SK-N-DZ (cell line): ENCODE measurements at regions not wholly inside any gene's neighbourhood (a gene's known extent, or its start where the extent isn't known, plus 50 kb on each side); places are given as distances from the start of the nearest gene placed in this dataset.

Source experiments
- DNase-seq: peaks from one replicate; pipeline ENCODE4 v3.0.0-alpha.2; 2015; ENCODE audit warnings: low spot score

GRCh38 chr6:44705596-44705995 is 318.1 kb downstream of the CDC5L start:
- no peak for DNase-seq

- DNase-seq: no peak
These were observed 318.5 kb downstream of the CDC5L start for GRCh38 chr6:44706011-44706410.

GRCh38 chr6:44708208-44708607 is 320.7 kb downstream of the CDC5L start:
- DNase-seq: peak; percentile 95

DNA sequence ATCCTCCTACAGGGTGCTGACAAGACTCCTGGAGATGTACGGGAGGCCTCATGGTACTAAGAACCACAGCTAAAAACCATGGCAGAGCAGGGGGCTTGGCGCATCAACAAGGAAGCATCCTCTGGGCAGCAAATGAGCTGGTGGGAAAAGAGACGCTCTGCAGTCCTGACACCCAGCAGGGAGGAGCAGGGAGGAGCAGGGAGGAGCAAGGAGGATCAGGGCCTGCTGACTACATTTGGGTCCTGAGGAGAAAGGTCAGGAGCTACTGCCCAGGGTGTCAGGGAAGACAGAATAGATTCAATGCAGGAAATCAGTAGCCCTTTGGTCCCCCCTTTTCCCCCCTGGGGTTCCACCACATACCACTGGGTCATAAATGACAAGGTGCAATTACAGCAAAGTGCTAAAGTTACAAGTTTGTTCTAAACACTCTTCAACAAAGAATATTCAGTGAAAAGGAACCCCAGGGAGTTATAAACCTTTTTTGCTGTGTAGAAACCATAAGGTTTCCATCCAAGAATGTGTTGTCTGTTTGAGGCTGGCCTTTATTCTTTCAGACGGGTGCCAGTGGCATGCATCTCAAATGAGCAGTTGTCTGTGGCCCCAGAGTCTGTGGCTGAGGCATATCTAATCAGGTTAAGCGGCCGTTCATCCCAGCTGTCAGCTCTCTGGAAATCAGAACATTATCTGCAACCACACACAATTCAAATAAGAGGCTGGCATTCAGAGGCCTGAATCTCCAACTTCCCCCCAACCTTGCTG is 325.0 kb downstream of the CDC5L start:
- peak; percentile 72 for DNase-seq

DNA sequence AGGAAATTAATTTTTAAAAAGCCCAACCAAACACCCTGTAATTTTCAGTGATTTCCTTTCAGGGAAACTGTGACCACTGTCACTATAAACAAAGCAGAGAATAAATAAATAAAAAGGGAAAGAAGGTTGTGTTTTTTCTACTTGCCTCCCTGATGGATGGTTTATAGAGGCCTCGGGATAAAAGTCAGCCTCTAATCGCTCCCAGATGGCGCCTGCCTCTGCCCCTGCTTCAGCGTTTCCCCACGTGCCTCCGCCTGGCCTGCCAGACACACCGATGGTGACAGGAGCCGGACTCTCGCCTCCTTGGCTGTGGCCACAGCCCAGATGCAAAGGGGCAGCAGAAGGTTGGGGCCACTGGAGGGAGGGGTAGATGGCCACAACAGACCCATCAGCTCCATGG is 327.7 kb downstream of the CDC5L start:
- DNase-seq: peak; percentile 47

DNA sequence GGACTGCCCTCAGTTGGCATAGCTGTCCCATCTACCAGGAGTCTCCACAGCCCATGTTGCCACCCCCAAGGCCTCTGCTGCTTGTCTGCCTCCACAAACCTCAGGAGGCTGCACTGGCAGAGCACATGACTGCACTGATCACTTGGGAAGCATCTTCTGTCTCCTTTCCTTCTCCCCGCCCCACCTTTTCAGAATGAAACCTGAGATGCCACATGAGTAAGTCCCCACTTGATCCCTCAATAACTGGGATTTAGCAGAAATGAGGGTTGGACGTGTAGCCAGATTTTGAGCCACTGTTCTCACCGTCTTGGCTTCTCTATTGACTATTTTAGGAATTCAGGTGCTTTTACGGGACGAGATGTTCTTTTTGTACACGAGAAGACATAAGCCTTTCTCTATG is 328.4 kb downstream of the CDC5L start:
- no peak for DNase-seq

- no peak for DNase-seq
These were observed 329.9 kb downstream of the CDC5L start for GRCh38 chr6:44717431-44717830.

DNA sequence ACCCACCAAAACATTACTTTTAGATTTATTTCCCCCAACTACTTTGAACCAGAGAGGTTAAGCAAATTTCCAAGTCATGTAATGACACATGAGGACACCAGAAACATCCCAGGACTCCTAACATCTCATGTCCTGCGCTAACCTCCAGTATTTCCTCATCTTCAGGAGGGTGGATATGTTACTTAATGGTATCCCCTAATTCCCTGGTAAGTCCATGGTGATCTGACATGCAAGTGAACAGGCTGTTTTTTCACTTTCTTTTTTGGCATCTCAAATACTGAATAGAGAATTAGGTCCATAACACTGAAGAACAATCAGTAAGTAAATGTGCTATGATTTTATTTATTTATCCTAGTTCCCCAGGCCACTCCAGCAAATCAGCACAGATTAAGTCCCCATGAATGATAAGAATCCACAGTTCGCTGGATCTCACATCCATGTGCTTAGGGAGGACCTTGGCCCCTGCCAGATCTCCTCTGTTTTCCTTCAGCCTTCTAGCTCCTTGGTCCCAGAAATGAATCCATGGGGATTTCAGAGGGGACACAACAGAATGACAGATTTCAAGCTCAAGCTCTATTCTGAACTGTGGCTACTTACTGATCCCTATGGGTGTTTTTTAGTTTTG is 334.6 kb downstream of the CDC5L start:
- DNase-seq: no peak

DNA sequence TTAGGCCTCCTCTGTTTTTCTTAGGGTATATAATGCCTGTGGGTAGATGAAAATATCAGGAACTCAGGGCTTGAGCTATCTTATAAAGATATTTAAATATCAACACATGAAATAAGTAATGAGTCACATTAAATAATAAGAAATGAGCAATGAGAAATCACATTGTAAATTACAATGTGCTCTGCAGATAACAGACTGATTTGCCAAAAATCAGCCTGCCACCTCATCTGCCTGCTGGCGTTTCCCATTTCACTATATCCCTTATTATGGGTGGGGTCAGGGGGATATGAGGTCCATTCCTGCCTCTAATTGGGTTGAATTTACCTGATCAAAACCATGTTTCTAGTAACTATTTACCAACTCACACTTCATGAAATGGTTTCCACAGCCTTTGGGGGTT is 335.2 kb downstream of the CDC5L start:
- no peak for DNase-seq

DNA sequence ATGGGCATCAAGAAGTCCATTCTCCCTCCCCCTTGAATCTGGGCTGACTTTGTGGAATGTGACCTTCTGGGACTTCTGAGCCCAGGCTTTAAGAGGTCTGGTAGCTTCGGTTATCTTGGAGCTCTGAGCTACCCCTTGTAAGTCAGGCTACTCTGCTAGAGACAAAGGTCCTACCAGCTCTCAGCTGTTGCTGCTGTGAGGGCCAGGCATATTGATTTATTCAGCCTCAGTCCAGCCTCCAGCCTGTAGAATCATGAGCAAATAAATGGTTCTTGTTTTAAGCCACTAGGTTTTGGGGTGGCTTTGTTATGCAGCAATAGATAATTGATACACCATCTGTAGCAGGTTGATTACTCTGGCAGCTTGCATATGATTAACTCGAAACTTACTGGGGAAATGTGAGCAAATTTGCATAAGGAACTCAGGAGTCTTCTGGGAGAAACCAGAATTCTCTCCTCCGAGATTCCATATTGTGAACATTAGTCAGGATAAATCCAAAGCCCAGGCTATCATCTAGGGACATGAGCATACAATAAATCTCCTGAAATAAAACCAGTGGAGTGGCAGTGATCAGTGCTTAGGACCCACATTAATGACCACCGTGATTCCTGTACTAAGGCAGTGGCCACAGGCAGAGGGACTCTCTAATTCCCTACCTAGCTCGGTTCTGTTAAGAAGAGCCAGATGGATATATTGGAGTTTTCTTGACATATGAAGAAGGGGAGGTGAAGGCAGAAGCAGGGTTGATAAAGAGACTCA is 336.1 kb downstream of the CDC5L start:
- DNase-seq: no peak

DNA sequence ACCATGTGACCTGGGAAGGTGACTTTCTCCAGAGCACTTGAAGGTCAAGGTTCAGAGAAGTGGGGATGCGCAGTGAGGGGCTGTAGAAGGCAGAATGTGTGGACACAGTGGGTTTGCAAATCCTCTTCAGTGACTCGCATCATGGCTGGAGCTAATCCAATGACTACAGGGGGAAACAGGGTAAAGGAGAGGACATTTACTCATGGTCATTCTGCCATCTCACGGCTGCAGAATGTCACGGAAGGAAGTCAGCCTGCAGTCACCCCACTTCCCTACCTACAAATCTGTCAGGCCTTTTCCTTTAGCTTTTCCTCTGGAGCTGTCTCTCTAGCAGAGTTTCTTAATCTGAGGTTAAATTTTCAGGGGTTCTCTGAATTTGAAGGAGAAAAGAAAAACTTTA is 337.6 kb downstream of the CDC5L start:
- DNase-seq: no peak

DNA sequence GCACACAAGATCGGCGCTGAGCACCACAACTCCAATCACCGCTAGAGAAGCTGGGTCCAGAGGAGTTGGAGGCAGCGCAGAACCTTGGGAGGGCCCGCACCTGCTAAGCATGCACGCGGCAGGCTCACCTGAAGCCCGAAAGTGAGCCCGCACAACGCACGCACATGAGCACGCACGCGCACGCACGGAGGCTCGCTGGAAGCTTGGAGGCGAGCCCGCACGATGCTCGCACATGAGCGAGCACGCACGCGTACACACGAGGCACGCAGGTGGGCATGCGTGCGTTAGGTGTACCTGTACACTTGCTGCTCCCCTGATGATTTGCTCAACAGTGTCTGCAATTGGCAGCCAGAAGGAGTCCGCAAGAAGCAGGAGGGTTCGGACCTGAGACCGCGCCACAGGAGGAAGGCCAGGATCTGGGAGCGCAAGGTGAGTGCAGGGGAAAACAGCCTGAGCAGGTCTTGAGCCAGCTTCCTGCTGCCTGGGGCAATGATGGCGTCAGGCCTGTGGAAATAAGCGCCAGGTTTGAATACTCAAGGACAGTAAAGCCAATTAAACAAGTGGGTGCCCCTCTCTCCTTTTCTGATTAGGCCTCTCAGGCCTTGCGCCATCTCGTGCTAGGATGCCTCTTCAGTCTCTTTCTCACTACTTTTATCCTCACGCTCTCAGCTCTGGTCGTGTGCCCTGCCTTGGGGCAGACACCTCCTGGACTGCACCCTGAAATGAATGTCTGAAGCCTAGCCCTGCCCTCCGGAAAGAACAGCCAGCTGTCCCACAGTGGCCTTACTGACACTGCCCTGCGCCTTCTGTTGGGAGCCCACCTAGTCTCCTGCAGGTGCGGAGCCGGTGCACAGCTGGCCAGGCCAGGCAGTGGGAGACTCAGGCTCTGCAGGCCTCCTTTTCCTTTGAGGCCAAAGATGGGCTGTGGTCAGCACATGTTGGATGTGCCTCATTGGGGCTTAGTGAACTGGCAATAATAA is 340.4 kb downstream of the CDC5L start:
- DNase-seq: no peak

- DNase-seq: no peak
These were observed 343.4 kb downstream of the CDC5L start for GRCh38 chr6:44730771-44731391.

DNA sequence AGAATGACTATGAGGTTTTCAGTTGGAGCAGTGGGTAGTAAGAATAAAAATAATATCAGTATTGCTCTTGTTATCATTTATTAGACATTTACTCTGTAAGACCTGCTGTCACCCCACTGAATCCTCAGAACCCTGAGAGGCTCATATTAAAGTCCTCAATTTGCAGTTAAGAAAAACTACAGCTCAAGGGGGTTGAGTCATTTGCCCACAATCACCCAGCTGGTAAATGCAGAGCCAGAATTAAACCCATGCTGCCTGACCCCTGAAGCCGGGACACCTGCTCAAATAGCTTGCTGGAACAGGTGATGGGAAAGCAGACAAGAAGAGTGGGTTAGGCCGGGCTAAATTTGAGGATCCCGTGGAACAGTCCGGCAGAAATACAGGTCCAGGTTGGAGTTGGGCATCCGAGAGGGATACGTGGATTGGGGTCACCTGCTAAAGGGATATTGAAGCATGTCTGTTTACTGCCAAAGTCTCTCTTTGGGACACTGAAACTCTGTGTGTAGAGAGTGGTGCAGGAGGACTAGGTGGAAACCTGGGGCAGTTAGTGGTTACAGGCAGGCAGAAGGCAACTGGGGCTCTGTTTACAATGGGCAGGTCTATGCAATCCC is 344.1 kb downstream of the CDC5L start:
- DNase-seq: no peak

DNA sequence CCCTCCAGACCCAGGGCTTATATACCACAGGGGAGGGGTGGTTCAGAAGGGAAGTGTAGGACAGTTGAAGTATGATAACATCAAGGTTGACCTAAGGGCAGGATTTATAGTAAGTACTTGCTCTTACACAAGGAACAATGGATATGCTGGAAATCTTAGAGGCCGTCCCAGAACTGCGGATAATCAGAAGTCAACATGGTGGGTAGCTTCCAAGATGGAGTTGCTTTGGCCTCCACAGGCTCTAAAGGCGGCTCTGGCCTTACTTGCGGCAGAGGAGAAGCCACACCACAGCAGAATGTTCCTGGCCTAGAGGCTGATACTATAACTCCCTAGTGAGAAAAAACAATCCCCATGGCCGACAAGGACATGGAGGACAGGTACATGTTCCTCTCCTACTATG is 344.7 kb downstream of the CDC5L start:
- no peak for DNase-seq

GRCh38 chr6:44733126-44733525 is 345.6 kb downstream of the CDC5L start:
- DNase-seq: no peak

DNA sequence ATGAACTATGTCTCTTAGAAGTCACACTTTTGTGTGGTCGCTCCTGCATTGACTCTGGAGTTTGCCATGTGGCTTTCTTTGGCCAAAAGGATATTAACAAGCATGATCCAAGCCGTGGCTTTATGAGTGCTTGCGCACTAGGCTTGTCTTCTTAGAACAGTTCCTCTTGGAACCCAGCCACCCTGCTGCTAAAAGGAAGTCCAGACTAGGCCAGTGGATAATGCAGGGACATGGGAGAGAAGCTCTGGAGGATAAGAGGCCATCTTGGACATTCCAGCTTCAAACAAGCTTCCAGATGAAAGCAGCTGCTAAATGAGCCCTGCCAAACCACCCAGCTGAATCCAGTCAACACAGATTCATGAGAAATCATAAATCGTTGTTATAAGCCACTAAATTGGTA is 346.4 kb downstream of the CDC5L start:
- no peak for DNase-seq

DNA sequence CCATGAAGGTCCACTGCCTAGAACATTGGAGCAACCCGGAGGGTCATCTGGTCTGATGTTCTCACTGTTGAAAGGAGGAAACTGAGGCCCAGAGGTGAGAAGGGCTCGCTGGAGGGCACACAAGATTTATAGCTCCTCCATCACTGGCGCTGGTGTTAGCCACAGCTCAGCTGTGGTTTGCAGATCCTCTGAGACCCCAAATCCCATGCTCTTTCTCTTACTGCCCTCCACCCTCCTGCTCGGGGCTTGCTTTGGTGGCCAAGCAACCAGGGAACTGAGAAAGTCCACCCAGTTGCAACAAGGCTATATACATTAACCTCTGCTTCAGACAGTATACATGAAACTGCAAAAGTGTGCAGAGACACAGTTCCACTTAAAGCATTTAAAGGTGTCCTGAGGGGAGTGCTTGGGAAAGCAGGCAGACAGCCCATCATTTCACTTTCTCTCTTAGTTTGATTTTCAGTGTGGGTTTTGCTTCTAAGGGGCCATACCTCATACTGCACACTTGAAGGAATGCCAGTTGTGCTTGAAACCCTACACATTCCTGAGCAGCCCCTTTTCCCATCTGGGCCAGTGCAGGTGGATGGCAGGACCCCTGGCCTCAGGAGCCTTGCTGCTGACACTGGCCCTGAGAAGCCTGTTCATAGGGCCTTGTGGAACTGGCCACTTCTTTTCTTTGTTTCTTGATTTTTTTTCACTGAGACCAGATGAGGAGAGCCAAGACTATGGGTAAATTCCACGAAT is 347.6 kb downstream of the CDC5L start:
- no peak for DNase-seq

GRCh38 chr6:44735630-44735963 is 348.1 kb downstream of the CDC5L start:
- DNase-seq: no peak

- no peak for DNase-seq
These were observed 349.8 kb downstream of the CDC5L start for GRCh38 chr6:44737341-44737740.
